ENCODE measurements at regions not wholly inside any gene's neighbourhood (a gene's known extent, or its start where the extent isn't known, plus 50 kb on each side); places are given as distances from the start of the nearest gene placed in this dataset.

DNA sequence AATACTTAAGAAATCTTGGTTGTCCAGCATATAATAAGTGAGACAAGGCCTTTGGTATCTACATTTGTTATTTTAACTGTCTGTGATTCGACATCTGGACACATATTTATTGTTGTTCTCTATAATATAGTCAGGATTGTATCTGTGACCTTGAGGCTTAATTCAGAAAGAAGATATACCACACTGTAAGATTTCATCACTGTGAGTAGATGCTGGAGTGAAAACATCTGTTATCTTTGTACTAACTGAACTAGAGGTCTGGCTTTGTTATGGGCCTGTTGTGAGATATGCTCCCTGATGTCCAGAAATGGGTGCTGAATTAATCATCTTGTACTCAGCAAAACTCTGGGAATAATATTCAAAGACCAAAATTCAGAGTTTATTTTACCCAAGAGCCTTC is 148.5 kb downstream of the ISOC1 start:
- Histone ChIP-seq H3K27ac (no peak overlapping the region), H3K36me3 (no peaks in the 10 kb centered on the region), H3K27me3 (no peaks in the 10 kb centered on the region), H3K9me3 (no peaks in the 10 kb centered on the region), H3K4me1 (no peaks in the 10 kb centered on the region), H3K4me3 (no peak overlapping the region)
- intact Hi-C loops (cut with DNase I) = no loop called here
- WGBS, 2 donors = 35 to 43% methylated on average over 1 of the region's 1 CpG
- no peak for DNase-seq
- TF ChIP-seq EP300 (IDR thresholded peaks at IDR 0.05) = no peak
- no peak for TF ChIP-seq POLR2A (IDR thresholded peaks at IDR 0.05)

GRCh38 chr5:129244478-129244877 is 149.9 kb downstream of the ISOC1 start:
- no peak overlapping the region for H3K27ac ChIP-seq

DNA sequence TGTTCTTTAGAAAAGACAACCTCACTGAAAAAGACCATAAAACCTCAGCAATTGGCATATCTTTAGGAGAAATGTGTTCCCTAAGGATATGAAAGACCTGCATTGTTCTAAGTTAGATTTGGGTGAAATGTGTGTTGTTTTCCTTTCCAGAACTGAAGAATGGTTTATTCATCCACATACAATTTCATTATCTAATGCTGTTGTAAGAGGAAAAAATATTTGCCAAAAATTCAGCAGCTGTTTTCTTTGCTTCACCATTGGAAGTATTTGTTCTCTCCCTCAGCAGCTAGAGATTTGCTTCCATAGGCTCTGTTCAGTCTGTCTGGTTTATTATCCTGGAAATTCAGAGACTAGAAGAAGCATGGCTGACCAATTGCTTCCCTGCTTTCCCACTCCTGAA is 150.9 kb downstream of the ISOC1 start:
- TF ChIP-seq EP300 (IDR thresholded peaks at IDR 0.05) = no peak
- TF ChIP-seq POLR2AphosphoS5 (IDR thresholded peaks at IDR 0.05) = no peak
- no peak for TF ChIP-seq CTCF (IDR thresholded peaks at IDR 0.05)
- TF ChIP-seq POLR2A (IDR thresholded peaks at IDR 0.05) = no peak
- DNase-seq = no peak
- Histone ChIP-seq H3K4me3 (no peak overlapping the region), H3K27me3 (no peaks in the 10 kb centered on the region), H3K27ac (peak overlapping the region in 1 of 4 donors; percentile 32), H3K36me3 (no peaks in the 10 kb centered on the region), H3K9me3 (no peaks in the 10 kb centered on the region), H3K4me1 (no peaks in the 10 kb centered on the region)
- intact Hi-C loops (cut with DNase I) = no loop called here

More at GRCh38 chr5:129244478-129244877, 149.9 kb downstream of the ISOC1 start:
- DNase-seq = no peak
- WGBS, 2 donors = 91 to 94% methylated on average over 1 of the region's 1 CpG
- H3K4me3 ChIP-seq = no peak overlapping the region
- H3K36me3 ChIP-seq = no peaks in the 10 kb centered on the region
- no peaks in the 10 kb centered on the region for H3K27me3 ChIP-seq
- H3K4me1 ChIP-seq = no peaks in the 10 kb centered on the region
- intact Hi-C loops (cut with DNase I) = no loop called here
- no peaks in the 10 kb centered on the region for H3K9me3 ChIP-seq
- no peak for TF ChIP-seq POLR2AphosphoS5 (IDR thresholded peaks at IDR 0.05)
- TF ChIP-seq POLR2A (IDR thresholded peaks at IDR 0.05) = no peak
- no peak for TF ChIP-seq EP300 (IDR thresholded peaks at IDR 0.05)
- no peak for TF ChIP-seq CTCF (IDR thresholded peaks at IDR 0.05)

- H3K27me3 ChIP-seq = no peaks in the 10 kb centered on the region
- no peaks in the 10 kb centered on the region for H3K9me3 ChIP-seq
- intact Hi-C loops (cut with DNase I) = no loop called here
- TF ChIP-seq CTCF (IDR thresholded peaks at IDR 0.05) = no peak
- TF ChIP-seq POLR2AphosphoS5 (IDR thresholded peaks at IDR 0.05) = no peak
- no peak for TF ChIP-seq POLR2A (IDR thresholded peaks at IDR 0.05)
- no peak for TF ChIP-seq EP300 (IDR thresholded peaks at IDR 0.05)
- no peaks in the 10 kb centered on the region for H3K36me3 ChIP-seq
- no peak for DNase-seq
- 56 to 61% methylated on average over 3 of the region's 3 CpGs for WGBS, 2 donors
- H3K4me1 ChIP-seq = no peaks in the 10 kb centered on the region
- peak overlapping the region in 1 of 4 donors; percentile 32 for H3K27ac ChIP-seq
- no peak overlapping the region for H3K4me3 ChIP-seq
Observed at GRCh38 chr5:129246088-129246487, 151.5 kb downstream of the ISOC1 start.

DNA sequence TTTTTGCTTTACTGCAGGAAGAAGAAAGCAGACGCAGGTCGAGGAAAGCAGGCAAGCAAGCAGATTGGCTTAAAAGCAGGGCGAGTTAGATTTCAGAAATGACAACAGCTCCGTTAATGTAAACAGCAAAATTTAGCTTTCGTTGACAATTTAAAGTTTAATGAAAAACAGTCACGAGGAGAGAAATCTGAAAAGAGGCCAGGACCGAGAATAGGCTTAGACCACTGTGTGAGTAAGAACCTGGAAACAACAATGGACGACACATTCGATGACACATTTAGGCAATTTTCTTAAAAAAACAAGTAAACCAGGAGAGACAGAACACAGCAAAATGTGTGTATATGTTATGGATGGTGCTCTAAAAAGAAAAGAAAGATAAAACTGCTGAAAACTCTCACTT is 155.3 kb downstream of the ISOC1 start:
- H3K4me1 ChIP-seq = no peaks in the 10 kb centered on the region
- TF ChIP-seq POLR2AphosphoS5 (IDR thresholded peaks at IDR 0.05) (no peak), CTCF (IDR thresholded peaks at IDR 0.05) (no peak), POLR2A (IDR thresholded peaks at IDR 0.05) (no peak), EP300 (IDR thresholded peaks at IDR 0.05) (no peak)
- intact Hi-C loops (cut with DNase I) = no loop called here
- DNase-seq = no peak
- no peaks in the 10 kb centered on the region for H3K36me3 ChIP-seq
- H3K9me3 ChIP-seq = no peaks in the 10 kb centered on the region
- WGBS, 2 donors = 61 to 70% methylated on average over 9 of the region's 9 CpGs
- no peak overlapping the region for H3K27ac ChIP-seq
- H3K27me3 ChIP-seq = no peaks in the 10 kb centered on the region
- H3K4me3 ChIP-seq = no peak overlapping the region
